CD4-positive, alpha-beta T cell treated with Interleukin-4 for 1 hour (primary cell): ENCODE measurements at regions not wholly inside any gene's neighbourhood (a gene's known extent, or its start where the extent isn't known, plus 50 kb on each side); places are given as distances from the start of the nearest gene placed in this dataset.

Experiments
- DNase-seq, 2 donors: peaks; one replicate each; pipeline ENCODE4 v3.0.0-alpha.2; 2020 to 2022

DNA sequence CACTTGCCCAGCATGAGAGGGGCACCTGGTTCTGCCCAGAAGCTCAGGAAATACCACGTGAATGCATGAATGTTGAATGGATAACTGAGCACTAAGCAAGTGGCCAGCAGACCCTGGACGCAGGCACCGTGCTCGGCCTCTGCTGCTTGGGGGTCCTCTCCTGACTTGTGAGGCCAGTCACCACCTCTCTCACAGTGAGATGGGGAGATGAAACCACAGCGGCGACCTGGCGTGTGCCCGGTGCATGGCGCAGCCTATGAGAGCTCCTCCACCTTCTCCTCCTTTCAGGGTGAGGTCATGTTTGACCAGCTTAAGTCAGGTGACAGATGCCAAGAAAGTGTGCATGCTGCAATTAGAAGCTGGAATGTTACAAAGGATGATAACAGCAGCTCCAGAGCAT, 75.5 kb downstream of the HMX1 start:
- DNase-seq, result no peak

- no peak for DNase-seq
These were observed 76.5 kb downstream of the HMX1 start for GRCh38 chr4:8795140-8795539.

GRCh38 chr4:8794491-8794890, 77.1 kb downstream of the HMX1 start:
- DNase-seq, result no peak

- no peak for DNase-seq
These were observed 78.0 kb downstream of the HMX1 start for GRCh38 chr4:8793571-8794160.

DNA sequence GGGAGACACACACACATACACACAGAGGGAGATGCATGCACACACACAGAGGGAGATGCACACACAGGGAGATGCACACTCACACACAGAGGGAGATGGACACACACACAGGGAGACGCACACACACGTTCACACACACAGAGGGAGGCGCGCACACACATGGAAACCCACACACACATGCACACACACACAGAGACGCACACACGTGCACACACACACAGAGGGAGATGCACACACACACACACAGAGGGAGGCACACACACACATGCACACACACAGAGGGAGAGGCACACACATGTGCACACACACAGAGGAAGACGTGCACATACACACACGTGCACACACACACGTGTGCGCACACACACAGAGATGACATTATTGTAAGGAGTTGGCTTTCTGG, 79.1 kb downstream of the HMX1 start:
- no peak for DNase-seq

DNA sequence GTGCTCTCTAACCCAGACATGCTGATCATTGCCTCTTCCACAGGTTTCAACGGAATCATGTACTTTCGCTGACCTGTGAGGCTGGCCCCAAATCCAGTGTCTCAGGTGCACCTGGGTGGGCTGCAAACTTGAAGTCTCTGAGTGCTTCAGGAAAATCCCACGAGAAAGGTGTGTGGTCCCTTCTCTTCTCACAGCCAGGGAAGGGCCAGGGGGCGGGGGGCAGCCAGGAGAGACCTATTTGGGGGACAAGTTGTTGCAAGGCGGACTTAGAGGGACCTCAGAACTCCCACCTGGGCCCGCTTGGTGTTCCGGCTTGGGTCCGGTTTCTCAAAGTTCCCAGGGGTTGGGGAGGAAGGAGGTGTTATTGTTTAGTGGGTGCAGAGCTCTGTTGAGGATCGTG, 80.0 kb downstream of the HMX1 start:
- DNase-seq, result no peak

GRCh38 chr4:8790749-8791148, 80.9 kb downstream of the HMX1 start:
- no peak for DNase-seq

DNA sequence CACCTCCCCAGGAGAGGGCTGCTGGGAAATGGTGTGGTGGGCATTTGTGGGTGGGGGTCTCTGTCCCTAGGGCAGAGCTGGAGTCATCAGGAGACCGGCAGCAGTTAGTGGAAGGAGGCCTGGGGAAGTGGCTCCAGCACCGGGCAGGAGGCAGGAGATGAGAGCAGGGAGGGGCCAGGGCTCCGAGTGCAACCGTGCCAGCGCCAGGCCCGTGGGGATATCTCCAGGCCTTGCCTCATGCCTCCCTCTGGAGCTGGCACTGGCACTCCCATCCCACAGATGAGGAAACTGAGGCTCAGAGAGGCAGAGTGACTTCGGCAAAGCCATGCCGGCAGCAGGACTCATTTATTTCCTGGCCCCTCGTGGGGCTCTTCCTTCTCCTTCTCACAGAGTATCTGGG, 83.5 kb downstream of the HMX1 start:
- no peak for DNase-seq

GRCh38 chr4:8786166-8786565, 85.5 kb downstream of the HMX1 start:
- DNase-seq, result no peak

DNA sequence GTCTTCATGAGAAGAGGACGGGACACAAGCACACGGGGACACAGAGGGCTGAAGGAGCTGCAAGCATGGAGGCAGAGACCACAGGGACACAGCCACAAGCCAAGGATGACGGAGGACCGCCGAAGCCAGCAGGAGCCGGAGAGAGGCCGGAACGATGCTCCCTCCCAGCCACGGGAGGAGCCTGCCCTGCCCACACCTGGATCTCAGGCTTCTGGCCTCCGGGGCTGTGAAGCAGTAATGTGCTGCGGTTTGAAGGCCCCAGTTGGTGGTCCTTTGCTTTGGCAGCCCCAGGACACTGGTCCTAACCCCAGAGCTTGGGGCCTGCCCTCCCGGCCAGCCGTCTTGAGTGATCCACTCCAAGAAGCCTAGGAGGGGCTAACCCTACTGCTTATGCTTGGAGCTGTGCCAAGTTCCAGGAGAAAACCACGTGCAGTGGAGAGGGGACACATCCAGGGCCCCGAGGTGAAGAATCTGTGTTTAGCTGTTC, 85.9 kb downstream of the HMX1 start:
- DNase-seq, result no peak

- no peak for DNase-seq
These were observed 87.9 kb downstream of the HMX1 start for GRCh38 chr4:8783736-8784135.

DNA sequence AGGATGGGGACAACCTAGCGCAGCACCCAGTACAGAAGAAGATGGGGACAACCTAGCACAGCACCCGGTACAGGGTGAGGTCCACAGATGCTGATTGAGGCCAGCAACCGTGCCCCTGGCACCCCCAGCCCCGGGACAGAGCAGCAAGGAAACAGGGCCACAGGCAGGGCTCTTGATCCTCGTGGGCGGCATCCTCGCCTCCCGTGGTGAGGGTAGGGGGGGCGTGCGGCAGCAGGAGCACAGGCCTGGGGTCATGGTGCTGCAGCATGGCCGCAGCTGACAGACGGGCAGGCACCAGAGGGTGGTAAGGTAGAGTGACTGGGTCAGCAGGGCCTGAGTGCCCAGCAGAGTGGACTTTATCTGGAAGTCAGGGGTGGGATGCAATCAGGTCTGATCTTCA, 89.5 kb downstream of the HMX1 start:
- no peak for DNase-seq

GRCh38 chr4:8781641-8782040, 90.0 kb downstream of the HMX1 start:
- no peak for DNase-seq

GRCh38 chr4:8780596-8781368, 90.9 kb downstream of the HMX1 start:
- no peak for DNase-seq

- DNase-seq, result no peak
These were observed 91.6 kb downstream of the HMX1 start for GRCh38 chr4:8780086-8780485.

GRCh38 chr4:8779490-8779932, 92.1 kb downstream of the HMX1 start:
- DNase-seq, result no peak

DNA sequence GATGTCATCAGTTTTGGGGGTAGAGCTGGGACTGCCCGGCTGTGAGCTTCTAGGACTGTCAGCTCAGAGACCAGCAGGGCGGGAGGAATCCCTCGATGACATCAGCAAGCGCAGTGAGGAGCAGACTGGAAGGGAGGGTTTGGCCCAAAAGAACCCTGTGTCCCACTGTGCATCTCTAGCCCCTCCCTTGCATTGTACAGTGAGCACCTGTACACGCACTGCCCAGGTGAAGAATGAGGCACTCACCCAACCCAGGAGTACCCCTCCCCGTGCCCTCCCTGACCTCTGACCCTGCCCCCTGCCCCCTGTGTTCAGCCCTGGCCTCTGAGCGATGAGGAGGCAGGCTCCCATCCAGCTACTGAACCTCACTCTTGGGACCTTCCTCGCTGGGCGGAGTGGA, 92.9 kb downstream of the HMX1 start:
- no peak for DNase-seq

GRCh38 chr4:8778291-8778690, 93.3 kb downstream of the HMX1 start:
- no peak for DNase-seq

- no peak for DNase-seq
These were observed 94.1 kb downstream of the HMX1 start for GRCh38 chr4:8777320-8778196.

DNA sequence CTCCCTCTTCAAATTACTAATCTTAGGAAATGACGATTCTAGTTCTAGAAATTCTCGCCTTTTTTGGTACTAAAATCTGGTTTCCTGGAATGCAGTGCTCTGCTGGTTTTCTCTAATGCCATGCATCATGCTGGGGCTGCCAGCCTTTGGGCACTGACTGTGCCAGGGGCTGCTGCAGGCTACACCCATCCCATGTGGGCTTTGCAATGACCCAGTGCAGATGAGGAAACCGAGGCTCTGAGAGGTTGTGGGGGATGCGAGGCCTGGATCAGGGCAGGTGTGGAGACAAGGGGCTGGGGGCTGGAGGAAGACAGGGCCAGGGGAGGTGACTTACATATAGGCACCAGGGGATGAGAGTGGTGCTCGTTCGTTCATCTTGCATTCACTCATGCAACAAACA, 95.3 kb downstream of the HMX1 start:
- DNase-seq, result no peak

- DNase-seq, result no peak
These were observed 95.8 kb downstream of the HMX1 start for GRCh38 chr4:8775751-8776355.

GRCh38 chr4:8775121-8775520, 96.5 kb downstream of the HMX1 start:
- DNase-seq, result no peak

GRCh38 chr4:8774071-8774470, 97.6 kb downstream of the HMX1 start:
- no peak for DNase-seq
